Activated CD8-positive, alpha-beta memory T cell treated with anti-CD3 and anti-CD28 coated beads for 4 hours (primary cell): ENCODE measurements at regions not wholly inside any gene's neighbourhood (a gene's known extent, or its start where the extent isn't known, plus 50 kb on each side); places are given as distances from the start of the nearest gene placed in this dataset.

ENCODE experiments used
- DNase-seq, 2 donors: peaks; one replicate each; pipeline ENCODE4 v3.0.0-alpha.2; 2020; ENCODE audit warnings: low read depth in 2 of 2

- DNase-seq, result no peak
Observed at GRCh38 chr15:69530991-69531664, 78.5 kb downstream of the RPLP1 start.

- no peak for DNase-seq
Observed at GRCh38 chr15:69531665-69532027, 79.0 kb downstream of the RPLP1 start.

GRCh38 chr15:69532066-69532465 is 79.4 kb downstream of the RPLP1 start:
- DNase-seq, result no peak

- DNase-seq, result no peak
Observed at GRCh38 chr15:69532856-69533255, 80.2 kb downstream of the RPLP1 start.

GRCh38 chr15:69533522-69533921 is 80.9 kb downstream of the RPLP1 start:
- DNase-seq, result no peak

- no peak for DNase-seq
Observed at GRCh38 chr15:69535101-69535638, 82.6 kb downstream of the RPLP1 start.

GRCh38 chr15:69535998-69536397 is 83.4 kb downstream of the RPLP1 start:
- no peak for DNase-seq

GRCh38 chr15:69536726-69537512 is 84.3 kb downstream of the RPLP1 start:
- no peak for DNase-seq

GRCh38 chr15:69537901-69538300 is 85.3 kb downstream of the RPLP1 start:
- DNase-seq, result no peak

- no peak for DNase-seq
Observed at GRCh38 chr15:69538379-69538778, 85.8 kb downstream of the RPLP1 start.

- DNase-seq, result no peak
Observed at GRCh38 chr15:69539345-69539744, 86.7 kb downstream of the RPLP1 start.

GRCh38 chr15:69540622-69541021 is 88.0 kb downstream of the RPLP1 start:
- no peak for DNase-seq

- DNase-seq, result no peak
Observed at GRCh38 chr15:69542028-69542427, 89.4 kb downstream of the RPLP1 start.

GRCh38 chr15:69543681-69544364 is 91.2 kb downstream of the RPLP1 start:
- DNase-seq, result no peak

- no peak for DNase-seq
Observed at GRCh38 chr15:69544365-69545113, 91.9 kb downstream of the RPLP1 start.

- DNase-seq, result no peak
Observed at GRCh38 chr15:69546182-69546581, 93.6 kb downstream of the RPLP1 start.

GRCh38 chr15:69548395-69549180 is 96.0 kb downstream of the RPLP1 start:
- DNase-seq, result no peak

- DNase-seq, result no peak
Observed at GRCh38 chr15:69551391-69552056, 98.9 kb downstream of the RPLP1 start.

GRCh38 chr15:69552057-69552815 is 99.6 kb downstream of the RPLP1 start:
- no peak for DNase-seq

GRCh38 chr15:69553686-69554085 is 101.1 kb downstream of the RPLP1 start:
- DNase-seq, result no peak
